GM19455 (cell line): ENCODE measurements at regions not wholly inside any gene's neighbourhood (a gene's known extent, or its start where the extent isn't known, plus 50 kb on each side); places are given as distances from the start of the nearest gene placed in this dataset.

ENCODE experiments used
- ATAC-seq: cut with Tn5 transposase; IDR thresholded peaks from one replicate; pipeline ENCODE4 v1.9.1; 2021; ENCODE audit not compliant: unreplicated experiment

- no peak for ATAC-seq
These were observed 63.8 kb upstream of the IL1R1 start for GRCh38 chr2:102078773-102079172.

- ATAC-seq = no peak
These were observed 61.9 kb upstream of the IL1R1 start for GRCh38 chr2:102080451-102081242.

- ATAC-seq = no peak
These were observed 61.4 kb upstream of the IL1R1 start for GRCh38 chr2:102081243-102081522.

GRCh38 chr2:102081606-102082005 is 60.9 kb upstream of the IL1R1 start:
- ATAC-seq = no peak

GRCh38 chr2:102082571-102083392 is 59.8 kb upstream of the IL1R1 start:
- peak; percentile 87 for ATAC-seq

GRCh38 chr2:102083393-102083703 is 59.2 kb upstream of the IL1R1 start:
- no peak for ATAC-seq

- ATAC-seq = no peak
These were observed 57.9 kb upstream of the IL1R1 start for GRCh38 chr2:102084651-102085050.

GRCh38 chr2:102085238-102085637 is 57.3 kb upstream of the IL1R1 start:
- no peak for ATAC-seq

- no peak for ATAC-seq
These were observed 56.2 kb upstream of the IL1R1 start for GRCh38 chr2:102086150-102086872.

- no peak for ATAC-seq
These were observed 51.4 kb upstream of the IL1R1 start for GRCh38 chr2:102091121-102091520.

GRCh38 chr2:102091908-102092307 is 50.6 kb upstream of the IL1R1 start:
- ATAC-seq = no peak

GRCh38 chr2:102092535-102092934 is 50.0 kb upstream of the IL1R1 start:
- no peak for ATAC-seq
